HepG2 (cell line): ENCODE measurements at regions not wholly inside any gene's neighbourhood (a gene's known extent, or its start where the extent isn't known, plus 50 kb on each side); places are given as distances from the start of the nearest gene placed in this dataset.

Experiments used
- ATAC-seq: fragments of 200-7000 bp; cut with Tn5 transposase; 3 replicates; pipeline ENCODE4 v1.9.1; 2020; ENCODE audit warnings: mild to moderate bottlenecking, moderate library complexity
- BruUV-seq: library from RNA; stranded (reverse); fragments of 400-500 nt; replicated peaks from 2 replicates; lab custom pipeline; 2021; lab: Mats Ljungman, UMichigan
- CTCF ChIA-PET: fragments of 300-600 bp; formaldehyde crosslinking; extraction: SDS; loops from one replicate; lab custom pipeline; 2021; ENCODE audit warnings: low total read pairs, inconsistent platforms, low intra/inter-chr PET ratio; lab: Yijun Ruan, JAX
- POLR2A ChIA-PET: fragments of 350-600 bp; sonication (Branson Sonifier 250); formaldehyde crosslinking; loops from one replicate; lab custom pipeline; 2020; ENCODE audit warnings: antibody characterized with exemption, inconsistent platforms; lab: Yijun Ruan, JAX
- DNase-seq: peaks from one replicate; pipeline ENCODE4 v3.0.0-alpha.2; 2015; ENCODE audit warnings: low spot score
- FAIRE-seq: peaks from 3 replicates; lab custom pipeline; 2011; peaks lifted over from hg19 to GRCh38; lab: Jason Lieb, UNC
- H2AFZ ChIP-seq: one replicate; pipeline ENCODE4 v1.6.1; 2011; ENCODE audit warnings: low read length, inconsistent platforms
- H3K27ac ChIP-seq: fragments of 300-600 bp; 3 replicates; pipeline ENCODE4 v1.8.0; 2011; ENCODE audit warnings: mixed run types, mild to moderate bottlenecking, mixed read lengths, low read length, inconsistent platforms; ENCODE audit not compliant: insufficient read depth; ENCODE audit errors: extremely low read length
- H3K27me3 ChIP-seq, 2 experiments: fragments of 200-600 bp in 1 of 2; 2 replicates in 1 of 2; 3 replicates in 1 of 2; pipeline versions ENCODE4 v1.6.0 to v1.8.0; 2011; ENCODE audit warnings: low read length in 2 of 2, mild to moderate bottlenecking in 2 of 2, moderate library complexity in 2 of 2, inconsistent platforms in 1 of 2; ENCODE audit not compliant: insufficient read depth in 2 of 2, control insufficient read depth in 1 of 2
- H3K36me3 ChIP-seq, 2 experiments: fragments of 200-600 bp in 1 of 2; replicated peaks in 1 of 2; 2 replicates in 1 of 2; 3 replicates in 1 of 2; pipeline versions ENCODE4 v1.5.1 to v1.8.0; 2011; ENCODE audit warnings: low read length in 2 of 2, inconsistent platforms in 1 of 2; ENCODE audit not compliant: insufficient read depth in 2 of 2, control insufficient read depth in 1 of 2
- H3K4me1 ChIP-seq: 2 replicates; pipeline ENCODE4 v1.5.1; 2012; ENCODE audit warnings: low read length, inconsistent platforms; ENCODE audit not compliant: insufficient read depth
- H3K4me2 ChIP-seq: 2 replicates; pipeline ENCODE4 v1.6.0; 2011; ENCODE audit warnings: low read depth, low read length, inconsistent platforms
- H3K4me3 ChIP-seq, 3 experiments: fragments of 200-600 bp in 1 of 3; sonication (generic), shearing (Covaris generic) in 1 of 3; replicated peaks in 1 of 3; 2 replicates each; pipeline ENCODE4 v1.5.1; 2011 to 2016; ENCODE audit warnings: low read length in 3 of 3, inconsistent platforms in 2 of 3, low read depth in 2 of 3, mild to moderate bottlenecking in 2 of 3, control low read depth in 1 of 3, mixed read lengths in 1 of 3; ENCODE audit not compliant: insufficient read depth in 1 of 3
- H3K79me2 ChIP-seq: one replicate; pipeline ENCODE4 v1.6.1; 2011; ENCODE audit warnings: low read length, inconsistent platforms; ENCODE audit not compliant: insufficient read depth
- H3K9ac ChIP-seq: 2 replicates; pipeline ENCODE4 v1.6.0; 2011; ENCODE audit warnings: mild to moderate bottlenecking, low read depth, low read length, inconsistent platforms; ENCODE audit not compliant: insufficient read depth
- H3K9me3 ChIP-seq: 2 replicates; pipeline ENCODE4 v1.5.1; 2012; ENCODE audit warnings: mild to moderate bottlenecking, low read length
- H4K20me1 ChIP-seq: 2 replicates; pipeline ENCODE4 v1.6.0; 2011; ENCODE audit warnings: inconsistent platforms, mild to moderate bottlenecking, low read length, moderate library complexity; ENCODE audit not compliant: insufficient read depth
- CEBPB ChIP-seq: IDR thresholded peaks from 2 replicates; pipeline ENCODE4 v1.6.1; 2011; ENCODE audit warnings: low read depth, low read length, improper control_type of control experiment, borderline replicate concordance
- CHD2 ChIP-seq: IDR thresholded peaks from 2 replicates; pipeline ENCODE4 v1.6.1; 2011; ENCODE audit warnings: low read depth, low read length, improper control_type of control experiment
- DNMT3B ChIP-seq: conservative IDR thresholded peaks from 2 replicates; pipeline ENCODE4 v1.6.1; 2016; ENCODE audit warnings: missing biosample characterization, control low read depth
- FOSL2 ChIP-seq: sonication (generic); formaldehyde crosslinking; IDR thresholded peaks from 2 replicates; pipeline ENCODE4 v1.4.0; 2020; ENCODE audit warnings: missing genetic modification reagents
- MBD4 ChIP-seq: IDR thresholded peaks from 2 replicates; pipeline ENCODE4 v1.6.1; 2012; ENCODE audit warnings: low read length, inconsistent platforms, borderline replicate concordance
- MTA3 ChIP-seq: sonication (generic); formaldehyde crosslinking; IDR thresholded peaks from 2 replicates; pipeline ENCODE4 v1.4.0; 2020; ENCODE audit warnings: missing genetic modification reagents
- NFYC ChIP-seq: IDR thresholded peaks from 2 replicates; pipeline ENCODE4 v1.6.1; 2016; ENCODE audit warnings: missing genetic modification reagents, missing compliant biosample characterization
- SMC3 ChIP-seq: IDR thresholded peaks from 2 replicates; pipeline ENCODE4 v1.6.1; 2011; ENCODE audit warnings: low read length, improper control_type of control experiment
- TCF12 ChIP-seq, 2 experiments: fragments of 450-650 bp in 1 of 2; sonication (generic) in 1 of 2; formaldehyde crosslinking in 1 of 2; IDR thresholded peaks; 2 replicates each; pipeline versions ENCODE4 v1.6.1 to v1.8.0; 2017 to 2022; ENCODE audit warnings: antibody characterized with exemption in 1 of 2, mild to moderate bottlenecking in 1 of 2, missing genetic modification reagents in 1 of 2, moderate library complexity in 1 of 2
- WGBS: methylation state at CpG from one replicate; pipeline ENCODE4 v1.1.6; 2017; ENCODE audit warnings: low lambda C conversion rate; 5-methylcytosine and 5-hydroxymethylcytosine counted together
- in situ Hi-C: cut with HindIII; loops from 2 replicates; pipeline ENCODE4 v1.10.0; 2017; ENCODE audit warnings: low pct_unique_long_range_greater_than_20kb; ENCODE audit not compliant: extremely low pct_ligation_motif_present
- intact Hi-C: fragments of 100-400 bp; cut with micrococcal nuclease; formaldehyde crosslinking; loops from one replicate; pipeline ENCODE4 v1.10.0; 2022; ENCODE audit not compliant: unreplicated experiment
- TF ChIP-seq, protein P1 (sequence below): sonication (generic); formaldehyde crosslinking; IDR thresholded peaks from 2 replicates; pipeline ENCODE4 v1.5.1; 2020; ENCODE audit warnings: mild to moderate bottlenecking, missing genetic modification reagents

DNA sequence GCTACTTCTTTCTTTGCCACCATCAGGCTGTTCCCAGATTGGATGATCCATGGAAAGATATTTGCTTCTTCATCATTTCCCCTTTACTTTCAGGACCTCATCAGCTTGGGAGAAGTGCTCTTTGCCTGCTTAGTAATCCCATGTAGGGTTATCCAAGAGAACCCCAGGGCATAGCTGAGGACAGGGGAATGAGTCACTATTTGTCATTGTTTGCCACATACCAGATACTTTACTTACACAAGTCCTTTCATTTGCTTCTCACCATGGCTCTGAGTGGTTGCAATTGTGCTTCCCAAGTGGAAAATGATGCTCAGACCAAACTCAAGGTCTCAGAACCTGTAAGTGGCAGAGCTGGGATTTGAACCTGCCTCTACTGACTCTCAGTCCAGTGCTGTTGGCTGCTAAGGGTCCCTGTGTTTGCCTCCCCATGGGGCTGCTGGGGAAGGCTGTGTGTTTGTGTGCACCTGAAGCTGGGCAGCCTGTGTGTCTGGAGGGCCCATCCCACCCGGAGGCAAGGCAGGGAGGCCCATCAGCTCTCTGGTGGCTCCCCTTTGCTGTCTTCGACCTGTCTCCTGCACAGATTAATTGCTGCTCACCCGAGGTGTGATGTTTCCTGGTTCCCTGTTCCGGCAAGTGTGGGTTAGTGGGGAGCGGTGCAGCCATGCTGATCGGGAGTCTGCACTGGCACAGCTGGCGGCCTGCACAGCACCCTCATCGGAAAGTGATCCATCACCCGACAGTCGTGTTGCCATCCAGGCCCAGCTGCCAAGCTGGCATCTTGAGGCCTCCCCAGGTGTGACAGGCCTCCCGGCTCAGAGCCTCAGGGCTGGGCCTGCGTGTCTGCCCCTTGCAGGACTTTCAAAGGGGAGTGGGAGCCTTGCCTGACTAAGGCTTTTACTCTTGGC lies 228.8 kb downstream of the DHX35 start:
- no peaks in the 10 kb centered on the region for H3K36me3 ChIP-seq
- peak; percentile 58 for DNase-seq
- H2AFZ ChIP-seq: no peak overlapping the region
- 60% methylated on average over 8 of the region's 12 CpGs for WGBS
- H3K4me1 ChIP-seq: 0 out of 2 replicates have a peak, but pooled peaks cover 4% of the 10 kb centered on the region
- TF ChIP-seq FOSL2 (CRISPR knock-in tag) (peak; percentile 88), SMC3 (0 out of 2 replicates have a peak, but pooled peaks have one; percentile 3), DNMT3B (CRISPR knock-in tag) (no peak), CEBPB (peak; percentile 44; the same call in 1 of the 2 replicates), TCF12 (IDR thresholded peaks at IDR 0.05) (no peak), TCF12 (CRISPR knock-in tag; IDR thresholded peaks at IDR 0.05) (no peak), MTA3 (CRISPR knock-in tag) (no peak), CHD2 (no peak), MBD4 (no peak), NFYC (CRISPR knock-in tag) (no peak)
- TF ChIP-seq, protein P1, sequence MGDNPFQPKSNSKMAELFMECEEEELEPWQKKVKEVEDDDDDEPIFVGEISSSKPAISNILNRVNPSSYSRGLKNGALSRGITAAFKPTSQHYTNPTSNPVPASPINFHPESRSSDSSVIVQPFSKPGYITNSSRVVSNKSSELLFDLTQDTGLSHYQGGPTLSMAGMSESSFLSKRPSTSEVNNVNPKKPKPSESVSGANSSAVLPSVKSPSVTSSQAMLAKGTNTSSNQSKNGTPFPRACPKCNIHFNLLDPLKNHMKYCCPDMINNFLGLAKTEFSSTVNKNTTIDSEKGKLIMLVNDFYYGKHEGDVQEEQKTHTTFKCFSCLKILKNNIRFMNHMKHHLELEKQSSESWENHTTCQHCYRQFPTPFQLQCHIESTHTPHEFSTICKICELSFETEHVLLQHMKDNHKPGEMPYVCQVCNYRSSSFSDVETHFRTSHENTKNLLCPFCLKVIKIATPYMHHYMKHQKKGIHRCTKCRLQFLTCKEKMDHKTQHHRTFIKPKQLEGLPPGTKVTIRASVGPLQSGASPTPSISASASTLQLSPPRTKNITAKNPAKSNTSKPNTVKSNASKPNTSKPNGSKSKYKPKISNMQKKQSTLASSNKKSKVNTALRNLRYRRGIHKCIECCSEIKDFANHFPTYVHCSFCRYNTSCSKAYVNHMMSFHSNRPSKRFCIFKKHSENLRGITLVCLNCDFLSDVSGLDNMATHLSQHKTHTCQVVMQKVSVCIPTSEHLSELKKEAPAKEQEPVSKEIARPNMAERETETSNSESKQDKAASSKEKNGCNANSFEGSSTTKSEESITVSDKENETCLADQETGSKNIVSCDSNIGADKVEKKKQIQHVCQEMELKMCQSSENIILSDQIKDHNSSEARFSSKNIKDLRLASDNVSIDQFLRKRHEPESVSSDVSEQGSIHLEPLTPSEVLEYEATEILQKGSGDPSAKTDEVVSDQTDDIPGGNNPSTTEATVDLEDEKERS: no peak
- no peaks in the 10 kb centered on the region for H4K20me1 ChIP-seq
- no peak overlapping the region for H3K4me2 ChIP-seq
- FAIRE-seq: peak; percentile 26
- intact Hi-C loops: no loop called here
- ChIA-PET CTCF (no interaction called here), POLR2A (no interaction called here)
- ATAC-seq: peak; percentile 86
- H3K9me3 ChIP-seq: peaks cover 11% of the 10 kb centered on the region
- no peaks in the 10 kb centered on the region for H3K79me2 ChIP-seq
- BruUV-seq: no TSS peak
- no peak overlapping the region for H3K9ac ChIP-seq
- no peak overlapping the region for H3K27ac ChIP-seq
- H3K27me3 ChIP-seq: peaks cover 0 to 3% of the 10 kb centered on the region in 2 experiments; a peak in 1 of 5 replicates
- in situ Hi-C loops: no loop called here
- H3K4me3 ChIP-seq: no peak overlapping the region
